ENCODE measurements at regions not wholly inside any gene's neighbourhood (a gene's known extent, or its start where the extent isn't known, plus 50 kb on each side); places are given as distances from the start of the nearest gene placed in this dataset.
A peak's percentile ranks its signal among the peaks of the same experiment; 100 is the strongest.

- TF ChIP-seq PBX3 (IDR thresholded peaks at IDR 0.05) (peak; percentile 53), NFIC (IDR thresholded peaks at IDR 0.05; ENCODE audit: borderline replicate concordance) (peak; percentile 27; the same call in 1 of the 2 replicates), EP300 (IDR thresholded peaks at IDR 0.05; ENCODE audit: borderline replicate concordance in 1 of 2, low read depth in 1 of 2, low read length in 1 of 2) (peak in 1 of 2 experiments; percentile 49; a peak in 1 of 4 replicates)
These were observed 58.5 kb upstream of the PRDM8 start (continued) for GRCh38 chr4:80138551-80139538.

- Histone ChIP-seq H3K36me3 (replicated peaks in 1 of 2; ENCODE audit: control insufficient read depth in 1 of 2, insufficient read depth in 2 of 2, low read length in 1 of 2) (no peaks in the 10 kb centered on the region), H3K4me2 (no peak overlapping the region), H3K27me3 (ENCODE audit: insufficient read depth) (no peaks in the 10 kb centered on the region), H2AFZ (ENCODE audit: low read depth) (peak overlapping the region; percentile 12; the same call in 1 of the 2 replicates), H3K9ac (no peak overlapping the region), H3K4me3 (ENCODE audit: low read depth in 2 of 2, low read length in 1 of 2) (no peak overlapping the region), H3K9me3 (no peaks in the 10 kb centered on the region), H3F3A (replicated peaks; ENCODE audit: insufficient read depth) (peaks cover 5% of the 10 kb centered on the region), H4K20me1 (ENCODE audit: insufficient read depth) (no peaks in the 10 kb centered on the region), H3K27ac (ENCODE audit: low read depth in 2 of 2, low read length in 1 of 2) (no peak overlapping the region), H3K9me2 (no peaks in the 10 kb centered on the region), H3K79me2 (ENCODE audit: insufficient read depth) (no peaks in the 10 kb centered on the region), H3K4me1 (ENCODE audit: control insufficient read depth in 1 of 2, insufficient read depth in 2 of 2, low read depth in 1 of 2, low read length in 1 of 2) (peaks cover 0 to 6% of the 10 kb centered on the region in 2 experiments)
- DNase-seq: no peak
- TF ChIP-seq USF1 (IDR thresholded peaks at IDR 0.05; ENCODE audit: borderline replicate concordance, low read depth) (no peak), NRF1 (IDR thresholded peaks at IDR 0.05; ENCODE audit: low read depth, low read length) (no peak), PBX3 (IDR thresholded peaks at IDR 0.05) (no peak)
- WGBS (ENCODE audit: low lambda C conversion rate): 88% methylated on average over 5 of the region's 5 CpGs
- CTCF ChIA-PET: interaction anchor here (0.7 to 1.4 kb wide), 4 partner anchors 9 to 66 kb away, joined by 3 to 4 read pairs (median 4); no protein-coding TSS in a partner anchor
- POLR2A ChIA-PET: no interaction called here
These were observed 59.7 kb upstream of the PRDM8 start for GRCh38 chr4:80137631-80138030.

- no peak overlapping the region for H2AFZ ChIP-seq (ENCODE audit: low read depth)
- no peaks in the 10 kb centered on the region for H3K36me3 ChIP-seq (replicated peaks in 1 of 2; ENCODE audit: control insufficient read depth in 1 of 2, insufficient read depth in 2 of 2, low read length in 1 of 2)
- no peak overlapping the region for H3K4me3 ChIP-seq (ENCODE audit: low read depth in 2 of 2, low read length in 1 of 2)
- no peak for TF ChIP-seq CTCF (IDR thresholded peaks at IDR 0.05)
- TF ChIP-seq FOSL2 (IDR thresholded peaks at IDR 0.05; ENCODE audit: borderline replicate concordance, low read depth): no peak
- no peak for TF ChIP-seq NRF1 (IDR thresholded peaks at IDR 0.05; ENCODE audit: low read depth, low read length)
- no peak for TF ChIP-seq NFIC (IDR thresholded peaks at IDR 0.05; ENCODE audit: borderline replicate concordance)
- TF ChIP-seq SIN3A (IDR thresholded peaks at IDR 0.05; ENCODE audit: borderline replicate concordance, low read depth, low read length): no peak
- no peak for TF ChIP-seq MXI1 (IDR thresholded peaks at IDR 0.05; ENCODE audit: low read depth, low read length)
- no peak for TF ChIP-seq CHD2 (IDR thresholded peaks at IDR 0.05; ENCODE audit: low read length, partially characterized antibody)
- no peak for TF ChIP-seq GABPA (IDR thresholded peaks at IDR 0.05; ENCODE audit: low read depth)
- TF ChIP-seq IRF3 (IDR thresholded peaks at IDR 0.05; ENCODE audit: low read depth, low read length): no peak
- TF ChIP-seq USF2 (IDR thresholded peaks at IDR 0.05; ENCODE audit: borderline replicate concordance, low read depth, low read length): no peak
- no peak for TF ChIP-seq TEAD4 (IDR thresholded peaks at IDR 0.05; ENCODE audit: borderline replicate concordance, insufficient read depth)
- no peak for TF ChIP-seq RXRA (IDR thresholded peaks at IDR 0.05; ENCODE audit: borderline replicate concordance, low read depth)
- no peak overlapping the region for H3K9ac ChIP-seq
- H3K27me3 ChIP-seq (ENCODE audit: insufficient read depth): no peaks in the 10 kb centered on the region
- no peaks in the 10 kb centered on the region for H3K9me2 ChIP-seq
- no peaks in the 10 kb centered on the region for H3K9me3 ChIP-seq
- WGBS (ENCODE audit: low lambda C conversion rate): 82% methylated on average over 1 of the region's 1 CpG
- ChIA-PET CTCF (interaction anchor here (1.3 to 1.4 kb wide), 2 partner anchors 11 to 20 kb away, joined by 4 to 5 read pairs; no protein-coding TSS in a partner anchor), POLR2A (no interaction called here)
- H3K4me1 ChIP-seq (ENCODE audit: control insufficient read depth in 1 of 2, insufficient read depth in 2 of 2, low read depth in 1 of 2, low read length in 1 of 2): peaks cover 0 to 6% of the 10 kb centered on the region in 2 experiments
- no peaks in the 10 kb centered on the region for H4K20me1 ChIP-seq (ENCODE audit: insufficient read depth)
- H3K27ac ChIP-seq (ENCODE audit: low read depth in 2 of 2, low read length in 1 of 2): no peak overlapping the region
- H3K4me2 ChIP-seq: no peak overlapping the region
- DNase-seq: no peak
- no peaks in the 10 kb centered on the region for H3K79me2 ChIP-seq (ENCODE audit: insufficient read depth)
- peaks cover 5% of the 10 kb centered on the region for H3F3A ChIP-seq (replicated peaks; ENCODE audit: insufficient read depth)
These were observed 61.0 kb upstream of the PRDM8 start for GRCh38 chr4:80136270-80136669.
